GM23338 (cell line): ENCODE measurements at regions not wholly inside any gene's neighbourhood (a gene's known extent, or its start where the extent isn't known, plus 50 kb on each side); places are given as distances from the start of the nearest gene placed in this dataset.

Experiments
- CREB1 ChIP-seq: fragments of 250-450 bp; sonication (Bioruptor Pico); IDR thresholded peaks from 2 replicates; pipeline ENCODE4 v1.5.0; 2020; ENCODE audit warnings: low read depth, mild to moderate bottlenecking, moderate library complexity
- EZH2 ChIP-seq: fragments of 200-600 bp; sonication (generic); IDR thresholded peaks from one replicate; pipeline ENCODE4 v1.8.0; 2017; ENCODE audit warnings: antibody characterized with exemption, mild to moderate bottlenecking, low read depth; ENCODE audit not compliant: unreplicated experiment
- EZH2phosphoT487 ChIP-seq: fragments of 200-600 bp; sonication (generic); IDR thresholded peaks from one replicate; pipeline ENCODE4 v1.8.1; 2018; ENCODE audit warnings: antibody characterized with exemption; ENCODE audit not compliant: unreplicated experiment
- JUNB ChIP-seq: IDR thresholded peaks from one replicate; pipeline ENCODE4 v1.6.1; 2016; ENCODE audit warnings: antibody characterized with exemption; ENCODE audit not compliant: unreplicated experiment
- NANOG ChIP-seq: IDR thresholded peaks from 2 replicates; pipeline ENCODE4 v1.6.1; 2016; ENCODE audit warnings: antibody characterized with exemption, borderline replicate concordance
- POLR2AphosphoS5 ChIP-seq: IDR thresholded peaks from 2 replicates; pipeline ENCODE4 v1.6.1; 2016; ENCODE audit warnings: antibody characterized with exemption, low read depth
- ZNF331 ChIP-seq: fragments of 250-450 bp; sonication (Bioruptor Pico); IDR thresholded peaks from 2 replicates; pipeline ENCODE4 v1.5.0; 2020; ENCODE audit warnings: low read depth, mild to moderate bottlenecking, moderate library complexity
- TF ChIP-seq, protein P1 (sequence below), 2 experiments: fragments of 200-600 bp in 1 of 2; sonication (generic) in 1 of 2; conservative IDR thresholded peaks; 2 replicates each; pipeline versions ENCODE4 v1.5.1 to v1.6.1; 2016 to 2017; ENCODE audit warnings: antibody characterized with exemption in 2 of 2, low read depth in 2 of 2, mild to moderate bottlenecking in 2 of 2, moderate library complexity in 1 of 2
- TF ChIP-seq, protein P2 (sequence below): IDR thresholded peaks from 2 replicates; pipeline ENCODE4 v1.6.1; 2016; ENCODE audit warnings: antibody characterized with exemption
- TF ChIP-seq, protein P3 (sequence below): IDR thresholded peaks from one replicate; pipeline ENCODE4 v1.6.1; 2018; ENCODE audit warnings: antibody characterized with exemption; ENCODE audit not compliant: unreplicated experiment
- TF ChIP-seq, protein P4 (sequence below): fragments of 250-450 bp; sonication (Bioruptor Pico); IDR thresholded peaks from 2 replicates; pipeline ENCODE4 v1.5.0; 2020; ENCODE audit warnings: mild to moderate bottlenecking, moderate library complexity

DNA sequence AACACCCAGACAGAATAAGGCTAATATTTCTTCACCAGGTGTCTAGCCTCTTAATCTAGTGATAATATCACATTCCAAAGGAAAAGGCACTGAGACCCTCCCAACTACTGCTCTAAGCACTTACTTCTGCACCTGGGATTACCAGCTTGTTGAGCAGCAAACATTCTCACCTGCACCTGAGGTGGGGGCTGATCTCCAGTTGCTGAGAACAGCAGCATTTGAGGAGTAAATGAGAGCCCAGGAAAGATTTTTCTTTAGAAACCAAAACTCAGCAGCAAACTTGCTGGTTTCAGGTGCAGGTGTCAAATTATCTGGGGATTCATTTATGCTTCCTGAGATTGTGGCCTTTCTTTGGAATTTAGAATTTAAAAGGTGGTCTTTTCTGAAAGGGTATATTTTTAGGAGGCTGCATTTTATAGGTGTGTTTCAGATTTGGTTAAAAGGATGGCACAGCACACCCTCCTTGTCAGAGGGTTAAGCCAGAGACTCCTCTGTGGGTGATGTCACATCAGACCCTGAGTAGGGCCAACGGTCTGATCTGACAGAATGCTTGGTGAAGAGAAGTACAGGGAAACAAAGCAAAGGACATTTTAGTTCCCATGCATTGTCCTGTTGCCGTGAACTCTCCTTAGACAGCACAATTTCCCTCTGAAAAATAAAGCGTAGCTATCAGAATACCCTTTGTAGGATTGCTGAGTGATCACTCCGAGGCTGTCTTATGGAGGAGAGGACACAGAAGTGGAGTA lies 411.0 kb upstream of the ATP11B start:
- TF ChIP-seq, protein P1, sequence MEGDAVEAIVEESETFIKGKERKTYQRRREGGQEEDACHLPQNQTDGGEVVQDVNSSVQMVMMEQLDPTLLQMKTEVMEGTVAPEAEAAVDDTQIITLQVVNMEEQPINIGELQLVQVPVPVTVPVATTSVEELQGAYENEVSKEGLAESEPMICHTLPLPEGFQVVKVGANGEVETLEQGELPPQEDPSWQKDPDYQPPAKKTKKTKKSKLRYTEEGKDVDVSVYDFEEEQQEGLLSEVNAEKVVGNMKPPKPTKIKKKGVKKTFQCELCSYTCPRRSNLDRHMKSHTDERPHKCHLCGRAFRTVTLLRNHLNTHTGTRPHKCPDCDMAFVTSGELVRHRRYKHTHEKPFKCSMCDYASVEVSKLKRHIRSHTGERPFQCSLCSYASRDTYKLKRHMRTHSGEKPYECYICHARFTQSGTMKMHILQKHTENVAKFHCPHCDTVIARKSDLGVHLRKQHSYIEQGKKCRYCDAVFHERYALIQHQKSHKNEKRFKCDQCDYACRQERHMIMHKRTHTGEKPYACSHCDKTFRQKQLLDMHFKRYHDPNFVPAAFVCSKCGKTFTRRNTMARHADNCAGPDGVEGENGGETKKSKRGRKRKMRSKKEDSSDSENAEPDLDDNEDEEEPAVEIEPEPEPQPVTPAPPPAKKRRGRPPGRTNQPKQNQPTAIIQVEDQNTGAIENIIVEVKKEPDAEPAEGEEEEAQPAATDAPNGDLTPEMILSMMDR (conservative IDR thresholded peaks at IDR 0.05; ENCODE audit: low read depth in 2 of 2), result no peak
- TF ChIP-seq POLR2AphosphoS5 (no peak), EZH2phosphoT487 (no peak), EZH2 (no peak), ZNF331 (CRISPR knock-in tag) (no peak), JUNB (no peak), CREB1 (CRISPR knock-in tag) (no peak), NANOG (no peak)
- TF ChIP-seq, protein P2, sequence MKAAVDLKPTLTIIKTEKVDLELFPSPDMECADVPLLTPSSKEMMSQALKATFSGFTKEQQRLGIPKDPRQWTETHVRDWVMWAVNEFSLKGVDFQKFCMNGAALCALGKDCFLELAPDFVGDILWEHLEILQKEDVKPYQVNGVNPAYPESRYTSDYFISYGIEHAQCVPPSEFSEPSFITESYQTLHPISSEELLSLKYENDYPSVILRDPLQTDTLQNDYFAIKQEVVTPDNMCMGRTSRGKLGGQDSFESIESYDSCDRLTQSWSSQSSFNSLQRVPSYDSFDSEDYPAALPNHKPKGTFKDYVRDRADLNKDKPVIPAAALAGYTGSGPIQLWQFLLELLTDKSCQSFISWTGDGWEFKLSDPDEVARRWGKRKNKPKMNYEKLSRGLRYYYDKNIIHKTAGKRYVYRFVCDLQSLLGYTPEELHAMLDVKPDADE, result no peak
- TF ChIP-seq, protein P3, sequence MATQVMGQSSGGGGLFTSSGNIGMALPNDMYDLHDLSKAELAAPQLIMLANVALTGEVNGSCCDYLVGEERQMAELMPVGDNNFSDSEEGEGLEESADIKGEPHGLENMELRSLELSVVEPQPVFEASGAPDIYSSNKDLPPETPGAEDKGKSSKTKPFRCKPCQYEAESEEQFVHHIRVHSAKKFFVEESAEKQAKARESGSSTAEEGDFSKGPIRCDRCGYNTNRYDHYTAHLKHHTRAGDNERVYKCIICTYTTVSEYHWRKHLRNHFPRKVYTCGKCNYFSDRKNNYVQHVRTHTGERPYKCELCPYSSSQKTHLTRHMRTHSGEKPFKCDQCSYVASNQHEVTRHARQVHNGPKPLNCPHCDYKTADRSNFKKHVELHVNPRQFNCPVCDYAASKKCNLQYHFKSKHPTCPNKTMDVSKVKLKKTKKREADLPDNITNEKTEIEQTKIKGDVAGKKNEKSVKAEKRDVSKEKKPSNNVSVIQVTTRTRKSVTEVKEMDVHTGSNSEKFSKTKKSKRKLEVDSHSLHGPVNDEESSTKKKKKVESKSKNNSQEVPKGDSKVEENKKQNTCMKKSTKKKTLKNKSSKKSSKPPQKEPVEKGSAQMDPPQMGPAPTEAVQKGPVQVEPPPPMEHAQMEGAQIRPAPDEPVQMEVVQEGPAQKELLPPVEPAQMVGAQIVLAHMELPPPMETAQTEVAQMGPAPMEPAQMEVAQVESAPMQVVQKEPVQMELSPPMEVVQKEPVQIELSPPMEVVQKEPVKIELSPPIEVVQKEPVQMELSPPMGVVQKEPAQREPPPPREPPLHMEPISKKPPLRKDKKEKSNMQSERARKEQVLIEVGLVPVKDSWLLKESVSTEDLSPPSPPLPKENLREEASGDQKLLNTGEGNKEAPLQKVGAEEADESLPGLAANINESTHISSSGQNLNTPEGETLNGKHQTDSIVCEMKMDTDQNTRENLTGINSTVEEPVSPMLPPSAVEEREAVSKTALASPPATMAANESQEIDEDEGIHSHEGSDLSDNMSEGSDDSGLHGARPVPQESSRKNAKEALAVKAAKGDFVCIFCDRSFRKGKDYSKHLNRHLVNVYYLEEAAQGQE, result no peak
- TF ChIP-seq, protein P4, sequence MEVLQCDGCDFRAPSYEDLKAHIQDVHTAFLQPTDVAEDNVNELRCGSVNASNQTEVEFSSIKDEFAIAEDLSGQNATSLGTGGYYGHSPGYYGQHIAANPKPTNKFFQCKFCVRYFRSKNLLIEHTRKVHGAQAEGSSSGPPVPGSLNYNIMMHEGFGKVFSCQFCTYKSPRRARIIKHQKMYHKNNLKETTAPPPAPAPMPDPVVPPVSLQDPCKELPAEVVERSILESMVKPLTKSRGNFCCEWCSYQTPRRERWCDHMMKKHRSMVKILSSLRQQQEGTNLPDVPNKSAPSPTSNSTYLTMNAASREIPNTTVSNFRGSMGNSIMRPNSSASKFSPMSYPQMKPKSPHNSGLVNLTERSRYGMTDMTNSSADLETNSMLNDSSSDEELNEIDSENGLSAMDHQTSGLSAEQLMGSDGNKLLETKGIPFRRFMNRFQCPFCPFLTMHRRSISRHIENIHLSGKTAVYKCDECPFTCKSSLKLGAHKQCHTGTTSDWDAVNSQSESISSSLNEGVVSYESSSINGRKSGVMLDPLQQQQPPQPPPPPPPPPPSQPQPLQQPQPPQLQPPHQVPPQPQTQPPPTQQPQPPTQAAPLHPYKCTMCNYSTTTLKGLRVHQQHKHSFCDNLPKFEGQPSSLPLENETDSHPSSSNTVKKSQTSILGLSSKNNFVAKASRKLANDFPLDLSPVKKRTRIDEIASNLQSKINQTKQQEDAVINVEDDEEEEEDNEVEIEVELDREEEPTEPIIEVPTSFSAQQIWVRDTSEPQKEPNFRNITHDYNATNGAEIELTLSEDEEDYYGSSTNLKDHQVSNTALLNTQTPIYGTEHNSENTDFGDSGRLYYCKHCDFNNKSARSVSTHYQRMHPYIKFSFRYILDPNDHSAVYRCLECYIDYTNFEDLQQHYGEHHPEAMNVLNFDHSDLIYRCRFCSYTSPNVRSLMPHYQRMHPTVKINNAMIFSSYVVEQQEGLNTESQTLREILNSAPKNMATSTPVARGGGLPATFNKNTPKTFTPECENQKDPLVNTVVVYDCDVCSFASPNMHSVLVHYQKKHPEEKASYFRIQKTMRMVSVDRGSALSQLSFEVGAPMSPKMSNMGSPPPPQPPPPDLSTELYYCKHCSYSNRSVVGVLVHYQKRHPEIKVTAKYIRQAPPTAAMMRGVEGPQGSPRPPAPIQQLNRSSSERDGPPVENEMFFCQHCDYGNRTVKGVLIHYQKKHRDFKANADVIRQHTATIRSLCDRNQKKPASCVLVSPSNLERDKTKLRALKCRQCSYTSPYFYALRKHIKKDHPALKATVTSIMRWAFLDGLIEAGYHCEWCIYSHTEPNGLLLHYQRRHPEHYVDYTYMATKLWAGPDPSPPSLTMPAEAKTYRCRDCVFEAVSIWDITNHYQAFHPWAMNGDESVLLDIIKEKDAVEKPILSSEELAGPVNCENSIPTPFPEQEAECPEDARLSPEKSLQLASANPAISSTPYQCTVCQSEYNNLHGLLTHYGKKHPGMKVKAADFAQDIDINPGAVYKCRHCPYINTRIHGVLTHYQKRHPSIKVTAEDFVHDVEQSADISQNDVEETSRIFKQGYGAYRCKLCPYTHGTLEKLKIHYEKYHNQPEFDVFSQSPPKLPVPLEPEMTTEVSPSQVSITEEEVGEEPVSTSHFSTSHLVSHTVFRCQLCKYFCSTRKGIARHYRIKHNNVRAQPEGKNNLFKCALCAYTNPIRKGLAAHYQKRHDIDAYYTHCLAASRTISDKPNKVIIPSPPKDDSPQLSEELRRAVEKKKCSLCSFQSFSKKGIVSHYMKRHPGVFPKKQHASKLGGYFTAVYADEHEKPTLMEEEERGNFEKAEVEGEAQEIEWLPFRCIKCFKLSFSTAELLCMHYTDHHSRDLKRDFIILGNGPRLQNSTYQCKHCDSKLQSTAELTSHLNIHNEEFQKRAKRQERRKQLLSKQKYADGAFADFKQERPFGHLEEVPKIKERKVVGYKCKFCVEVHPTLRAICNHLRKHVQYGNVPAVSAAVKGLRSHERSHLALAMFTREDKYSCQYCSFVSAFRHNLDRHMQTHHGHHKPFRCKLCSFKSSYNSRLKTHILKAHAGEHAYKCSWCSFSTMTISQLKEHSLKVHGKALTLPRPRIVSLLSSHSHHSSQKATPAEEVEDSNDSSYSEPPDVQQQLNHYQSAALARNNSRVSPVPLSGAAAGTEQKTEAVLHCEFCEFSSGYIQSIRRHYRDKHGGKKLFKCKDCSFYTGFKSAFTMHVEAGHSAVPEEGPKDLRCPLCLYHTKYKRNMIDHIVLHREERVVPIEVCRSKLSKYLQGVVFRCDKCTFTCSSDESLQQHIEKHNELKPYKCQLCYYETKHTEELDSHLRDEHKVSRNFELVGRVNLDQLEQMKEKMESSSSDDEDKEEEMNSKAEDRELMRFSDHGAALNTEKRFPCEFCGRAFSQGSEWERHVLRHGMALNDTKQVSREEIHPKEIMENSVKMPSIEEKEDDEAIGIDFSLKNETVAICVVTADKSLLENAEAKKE (CRISPR knock-in tag), result no peak
